HG02938 (cell line): ENCODE measurements at regions not wholly inside any gene's neighbourhood (a gene's known extent, or its start where the extent isn't known, plus 50 kb on each side); places are given as distances from the start of the nearest gene placed in this dataset.

Experiments used
- ATAC-seq: cut with Tn5 transposase; IDR thresholded peaks from one replicate; pipeline ENCODE4 v1.9.1; 2021; ENCODE audit warnings: mild to moderate bottlenecking, moderate library complexity; ENCODE audit not compliant: unreplicated experiment

DNA sequence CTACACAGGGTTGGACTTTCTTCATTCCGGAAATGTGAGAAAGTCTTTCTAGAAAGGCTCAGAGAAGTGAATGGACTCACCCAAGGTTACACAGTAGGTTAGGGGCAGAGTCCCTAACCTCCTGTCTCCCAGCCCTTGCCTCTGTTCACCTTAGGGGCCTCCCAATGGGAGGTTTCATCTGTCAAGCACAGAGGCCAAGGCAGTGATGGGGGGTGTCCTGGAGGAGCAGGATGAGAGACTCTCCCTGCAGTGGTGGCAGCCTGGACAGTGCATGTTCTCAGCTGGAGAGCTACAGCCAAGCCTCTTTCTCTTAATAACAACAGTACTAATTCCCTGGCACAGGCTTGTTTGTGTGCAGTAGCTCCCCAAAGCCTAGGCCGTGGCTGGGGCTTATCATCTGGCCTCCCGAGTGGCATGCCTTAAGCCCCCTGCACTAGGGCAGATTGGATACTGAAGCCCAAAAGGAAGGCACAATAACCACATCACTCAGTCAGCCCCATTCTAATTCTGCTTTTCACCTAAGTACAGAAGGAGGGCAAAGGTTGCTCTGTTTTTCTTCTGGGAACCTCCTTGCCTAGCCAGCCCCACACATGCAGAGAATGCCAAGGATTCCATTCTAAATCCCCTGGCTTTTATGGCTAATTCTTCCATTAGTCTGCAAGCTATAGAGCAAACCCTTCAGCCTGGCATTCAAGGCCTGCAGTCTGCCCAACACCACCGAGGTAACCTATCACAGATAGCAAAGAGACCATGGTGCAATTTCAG lies 50.2 kb upstream of the XPA start:
- ATAC-seq, result no peak

DNA sequence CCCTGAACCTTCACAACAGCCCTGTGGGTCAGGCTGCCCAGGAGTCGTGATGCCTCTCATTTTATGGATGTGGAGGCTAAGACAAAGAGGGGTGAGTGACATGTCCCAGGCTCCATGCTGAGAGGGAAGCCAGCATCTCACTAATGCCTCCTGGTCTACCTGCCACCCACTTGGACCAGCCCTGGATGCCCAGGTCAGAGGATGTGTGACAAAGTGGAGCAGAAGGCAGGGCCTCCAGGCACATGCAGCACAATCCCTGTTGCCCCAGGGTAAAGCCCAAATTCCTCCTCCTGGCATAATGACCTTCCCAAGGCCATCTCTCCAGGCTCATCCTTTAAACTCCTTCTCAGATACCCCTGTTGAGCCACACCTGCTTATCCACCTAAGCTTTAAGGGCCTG lies 51.4 kb upstream of the XPA start:
- no peak for ATAC-seq

DNA sequence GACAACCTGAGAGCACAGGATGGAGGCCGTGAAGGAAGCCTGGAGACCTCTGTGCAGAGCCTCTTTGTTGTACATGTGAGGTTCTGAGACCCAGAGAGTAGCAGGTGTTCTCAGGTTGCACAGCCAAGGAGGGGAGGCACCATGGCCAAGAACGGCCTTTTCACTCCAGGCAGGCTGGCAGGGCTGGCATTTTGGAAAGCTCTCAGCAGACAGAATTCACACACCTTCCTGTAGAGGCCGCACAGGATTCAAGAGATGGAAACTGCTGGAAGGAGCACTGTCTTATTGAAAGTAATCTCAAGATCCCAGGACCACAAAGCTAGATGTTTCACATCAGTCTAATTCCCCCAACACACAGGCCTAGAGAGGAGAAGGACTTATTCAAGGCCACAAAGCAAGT lies 52.8 kb upstream of the XPA start:
- ATAC-seq, result no peak

DNA sequence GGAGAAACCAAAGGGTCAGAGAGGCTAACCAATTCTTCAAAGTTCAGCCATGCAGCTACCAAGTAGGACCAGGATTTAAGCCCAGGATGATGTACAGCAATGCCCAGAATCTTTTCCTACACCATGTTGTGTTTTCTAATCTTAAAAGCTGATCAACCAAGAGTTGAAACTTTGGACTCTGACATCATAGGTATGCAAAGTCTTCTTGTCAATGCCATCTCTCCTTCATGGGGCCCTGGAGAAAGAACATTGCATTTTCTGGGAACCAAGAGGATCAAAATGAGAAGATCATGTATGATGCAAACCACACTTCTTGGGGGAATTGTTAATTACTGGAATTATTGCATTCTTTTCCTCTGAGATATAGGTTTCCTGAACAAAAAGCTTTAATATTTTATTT lies 54.4 kb upstream of the XPA start:
- no peak for ATAC-seq

- ATAC-seq, result no peak
Observed at GRCh38 chr9:97752274-97752673, 55.1 kb upstream of the XPA start.

- ATAC-seq, result no peak
Observed at GRCh38 chr9:97753364-97753763, 56.2 kb upstream of the XPA start.

DNA sequence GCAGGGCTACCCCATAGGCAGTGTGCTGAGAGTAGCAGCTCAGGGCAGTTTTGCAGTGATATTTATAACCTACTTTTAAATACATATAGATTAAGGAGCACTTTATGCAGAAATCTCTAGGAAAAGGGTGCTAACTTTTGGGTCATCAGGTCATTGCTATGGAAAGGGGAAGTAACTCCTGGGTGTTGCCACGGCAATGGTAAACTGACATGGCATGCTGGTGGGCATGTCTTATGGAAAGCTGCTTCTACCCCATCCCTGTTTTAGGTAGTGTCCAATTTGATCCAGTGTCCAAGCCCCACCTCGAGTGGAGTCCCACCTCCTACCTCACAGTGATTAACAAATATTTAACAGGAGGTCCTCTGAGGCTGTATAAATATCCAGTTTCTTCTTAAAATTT lies 56.8 kb upstream of the XPA start:
- ATAC-seq, result no peak

GRCh38 chr9:97755618-97756267 lies 58.6 kb upstream of the XPA start:
- no peak for ATAC-seq

- no peak for ATAC-seq
Observed at GRCh38 chr9:97756991-97757390, 59.9 kb upstream of the XPA start.

GRCh38 chr9:97758334-97758916 lies 61.3 kb upstream of the XPA start:
- ATAC-seq, result no peak

- no peak for ATAC-seq
Observed at GRCh38 chr9:97759581-97760288, 62.6 kb upstream of the XPA start.

GRCh38 chr9:97761056-97761598 lies 64.0 kb upstream of the XPA start:
- no peak for ATAC-seq

- ATAC-seq, result no peak
Observed at GRCh38 chr9:97761879-97762278, 64.7 kb upstream of the XPA start.

DNA sequence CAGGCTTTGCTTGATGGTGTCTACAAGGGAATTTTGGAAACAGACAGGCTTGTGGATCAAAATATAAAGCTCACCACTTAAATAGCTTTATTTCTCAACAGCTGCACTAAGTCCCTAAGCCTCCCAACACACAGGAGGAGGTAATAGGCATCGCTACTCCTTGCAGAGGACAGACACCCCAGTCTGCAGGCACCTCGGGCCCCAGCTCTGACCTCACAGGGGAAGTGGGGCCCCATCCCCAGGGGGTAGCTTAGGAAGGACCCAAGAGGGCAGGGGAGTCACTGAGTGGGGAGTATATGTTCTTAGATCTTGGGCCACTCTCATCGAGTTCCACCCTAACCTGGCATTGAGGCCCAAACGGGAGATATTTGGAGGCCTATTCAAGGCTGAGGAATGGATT lies 66.7 kb upstream of the XPA start:
- ATAC-seq, result no peak

DNA sequence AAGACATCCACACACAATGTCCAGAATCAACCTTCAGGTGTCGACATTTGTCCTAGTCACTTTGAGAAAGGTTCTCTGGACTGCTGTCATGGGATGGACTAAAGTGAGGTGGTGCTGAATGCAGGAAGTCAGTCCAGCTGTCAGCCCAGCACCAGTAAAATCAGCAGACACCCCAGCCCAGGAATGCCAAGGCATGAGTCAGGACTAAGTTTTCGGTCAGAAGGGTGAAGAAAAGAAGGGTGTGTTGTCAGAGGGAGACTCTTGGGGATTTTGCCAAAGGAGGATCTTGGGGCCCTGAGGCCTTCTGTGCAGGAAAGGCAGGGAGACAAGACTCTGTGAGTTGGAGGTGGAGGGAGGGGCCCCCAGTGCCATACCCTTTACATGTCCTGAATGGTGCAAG lies 69.0 kb upstream of the XPA start:
- no peak for ATAC-seq

DNA sequence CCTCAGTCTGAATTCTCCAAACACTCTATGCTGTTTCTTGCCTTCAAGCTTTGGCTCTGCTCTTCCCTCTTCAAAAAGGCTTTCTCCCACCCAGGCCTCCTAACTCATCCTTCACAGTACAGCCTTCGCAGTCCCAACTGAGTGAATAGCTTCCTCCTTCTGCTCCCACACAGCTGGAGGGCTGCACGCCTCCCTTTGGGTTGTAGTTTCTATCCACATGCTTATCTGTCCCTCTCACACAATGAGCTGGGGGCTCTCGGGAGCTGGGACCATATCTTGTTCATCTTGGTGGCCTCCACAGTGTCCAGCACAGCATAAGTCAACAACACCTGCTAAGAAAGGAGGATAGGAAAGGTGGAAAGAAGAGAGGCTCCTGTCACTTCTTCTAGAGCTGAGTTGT lies 69.5 kb upstream of the XPA start:
- no peak for ATAC-seq

DNA sequence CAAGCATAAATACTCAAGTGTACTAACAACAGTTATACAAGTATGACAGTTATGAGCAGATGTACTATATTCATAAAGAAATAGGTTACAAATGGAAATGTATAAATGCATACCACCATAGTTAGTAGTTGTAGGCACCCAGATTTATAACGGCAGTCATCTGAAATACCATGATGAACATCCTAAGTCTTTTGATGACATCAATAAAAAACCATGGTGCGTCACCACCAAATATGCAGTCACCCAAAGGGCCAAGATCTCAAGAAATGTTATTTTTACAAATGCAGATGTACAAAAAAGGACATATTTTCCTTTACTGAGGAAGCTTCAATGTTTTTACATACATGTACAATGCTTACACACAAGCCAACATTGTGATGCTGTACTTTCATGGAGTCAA lies 70.8 kb upstream of the XPA start:
- ATAC-seq, result no peak

DNA sequence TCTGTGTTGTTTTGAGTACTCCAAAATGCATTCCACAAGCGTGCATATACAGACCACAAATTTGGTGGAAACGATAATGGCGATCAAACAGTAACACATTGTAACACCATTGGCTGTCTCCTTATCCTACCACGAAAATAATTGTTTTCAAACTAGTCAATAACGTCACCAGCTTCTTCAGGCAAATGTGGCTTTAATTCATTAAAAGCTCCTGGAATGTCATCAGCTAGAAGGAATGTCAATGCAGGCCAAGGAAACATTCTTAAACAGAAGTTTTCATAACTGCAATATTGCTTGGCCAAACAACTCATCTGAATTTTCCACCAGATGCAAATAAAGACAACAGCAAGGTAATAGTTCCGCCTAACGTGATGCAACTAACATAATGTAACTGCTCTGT lies 71.6 kb upstream of the XPA start:
- no peak for ATAC-seq

GRCh38 chr9:97769208-97769607 lies 72.1 kb upstream of the XPA start:
- ATAC-seq, result no peak

GRCh38 chr9:97770808-97771372 lies 73.8 kb upstream of the XPA start:
- no peak for ATAC-seq

- ATAC-seq, result no peak
Observed at GRCh38 chr9:97771641-97772040, 74.5 kb upstream of the XPA start.
